ENCODE measurements at regions not wholly inside any gene's neighbourhood (a gene's known extent, or its start where the extent isn't known, plus 50 kb on each side); places are given as distances from the start of the nearest gene placed in this dataset.

GRCh38 chr18:75839041-75839440, 411.5 kb upstream of the SMIM21 start:
- no peak for DNase-seq

- no peak for DNase-seq
Observed at GRCh38 chr18:75837316-75837715, 409.8 kb upstream of the SMIM21 start.

GRCh38 chr18:75836516-75836915, 409.0 kb upstream of the SMIM21 start:
- DNase-seq, result no peak

GRCh38 chr18:75831960-75832359, 404.5 kb upstream of the SMIM21 start:
- no peak for DNase-seq

GRCh38 chr18:75830828-75831227, 403.3 kb upstream of the SMIM21 start:
- DNase-seq, result no peak

- no peak for DNase-seq
Observed at GRCh38 chr18:75829091-75829490, 401.6 kb upstream of the SMIM21 start.

- no peak for DNase-seq
Observed at GRCh38 chr18:75828379-75828778, 400.9 kb upstream of the SMIM21 start.

- no peak for DNase-seq
Observed at GRCh38 chr18:75827751-75828287, 400.3 kb upstream of the SMIM21 start.

- DNase-seq, result no peak
Observed at GRCh38 chr18:75824661-75825060, 397.2 kb upstream of the SMIM21 start.

GRCh38 chr18:75823471-75823870, 396.0 kb upstream of the SMIM21 start:
- no peak for DNase-seq

GRCh38 chr18:75818383-75818782, 390.9 kb upstream of the SMIM21 start:
- DNase-seq, result no peak

- DNase-seq, result no peak
Observed at GRCh38 chr18:75815767-75816166, 388.3 kb upstream of the SMIM21 start.

- DNase-seq, result no peak
Observed at GRCh38 chr18:75812761-75813160, 385.3 kb upstream of the SMIM21 start.

- no peak for DNase-seq
Observed at GRCh38 chr18:75810961-75811551, 383.6 kb upstream of the SMIM21 start.

- DNase-seq, result no peak
Observed at GRCh38 chr18:75810516-75810915, 383.0 kb upstream of the SMIM21 start.

- no peak for DNase-seq
Observed at GRCh38 chr18:75809926-75810255, 382.4 kb upstream of the SMIM21 start.

- DNase-seq, result no peak
Observed at GRCh38 chr18:75809151-75809925, 381.8 kb upstream of the SMIM21 start.

GRCh38 chr18:75805265-75805664, 377.8 kb upstream of the SMIM21 start:
- no peak for DNase-seq

GRCh38 chr18:75802681-75803080, 375.2 kb upstream of the SMIM21 start:
- no peak for DNase-seq

GRCh38 chr18:75801178-75801577, 373.7 kb upstream of the SMIM21 start:
- no peak for DNase-seq

GRCh38 chr18:75800331-75800648, 372.8 kb upstream of the SMIM21 start:
- DNase-seq, result no peak

- DNase-seq, result no peak
Observed at GRCh38 chr18:75799449-75800330, 372.2 kb upstream of the SMIM21 start.

- no peak for DNase-seq
Observed at GRCh38 chr18:75797046-75797445, 369.5 kb upstream of the SMIM21 start.

- no peak for DNase-seq
Observed at GRCh38 chr18:75790796-75791195, 363.3 kb upstream of the SMIM21 start.
